ENCODE measurements at regions not wholly inside any gene's neighbourhood (a gene's known extent, or its start where the extent isn't known, plus 50 kb on each side); places are given as distances from the start of the nearest gene placed in this dataset.

DNA sequence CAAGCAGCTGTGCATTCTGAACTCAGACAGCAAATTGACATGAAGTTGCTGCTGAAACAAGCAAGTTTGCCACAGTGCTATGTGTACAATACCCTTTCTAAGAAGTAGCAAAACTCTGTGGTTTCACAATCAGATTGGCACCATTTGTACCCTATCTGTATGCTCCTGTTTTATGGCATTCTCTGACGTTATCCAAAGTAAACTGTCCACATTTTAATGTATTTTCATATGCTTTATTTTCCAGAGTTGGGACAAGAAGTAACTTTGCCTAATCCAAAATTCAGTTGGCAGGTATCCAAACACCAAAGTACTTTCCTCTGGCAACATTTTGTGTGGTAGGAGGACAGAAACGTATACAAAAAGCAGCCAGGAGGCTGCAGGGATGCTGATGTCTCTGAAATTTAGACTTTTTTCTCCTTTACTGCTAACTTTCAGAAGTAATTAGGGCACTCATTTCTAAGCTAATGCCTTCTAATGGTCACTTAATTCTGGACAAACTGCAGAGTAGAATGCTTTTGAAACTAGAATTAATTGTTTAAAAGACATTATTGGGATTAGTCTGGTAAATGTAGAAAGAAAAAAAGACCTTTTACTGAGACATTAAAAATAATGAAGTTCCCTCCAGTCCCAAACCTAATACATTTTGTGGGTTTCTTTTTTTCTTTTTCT lies 414.7 kb upstream of the NRP1 start:
- H3K36me3 ChIP-seq, result no peaks in the 10 kb centered on the region
- intact Hi-C loops (cut with DNase I; ENCODE audit: low total_unique reads), result no loop called here
- H3K27ac ChIP-seq, result no peak overlapping the region
- H3K4me3 ChIP-seq, result no peak overlapping the region
- no peaks in the 10 kb centered on the region for H3K9me3 ChIP-seq
- H3K27me3 ChIP-seq, result no peaks in the 10 kb centered on the region
- TF ChIP-seq, protein P1, sequence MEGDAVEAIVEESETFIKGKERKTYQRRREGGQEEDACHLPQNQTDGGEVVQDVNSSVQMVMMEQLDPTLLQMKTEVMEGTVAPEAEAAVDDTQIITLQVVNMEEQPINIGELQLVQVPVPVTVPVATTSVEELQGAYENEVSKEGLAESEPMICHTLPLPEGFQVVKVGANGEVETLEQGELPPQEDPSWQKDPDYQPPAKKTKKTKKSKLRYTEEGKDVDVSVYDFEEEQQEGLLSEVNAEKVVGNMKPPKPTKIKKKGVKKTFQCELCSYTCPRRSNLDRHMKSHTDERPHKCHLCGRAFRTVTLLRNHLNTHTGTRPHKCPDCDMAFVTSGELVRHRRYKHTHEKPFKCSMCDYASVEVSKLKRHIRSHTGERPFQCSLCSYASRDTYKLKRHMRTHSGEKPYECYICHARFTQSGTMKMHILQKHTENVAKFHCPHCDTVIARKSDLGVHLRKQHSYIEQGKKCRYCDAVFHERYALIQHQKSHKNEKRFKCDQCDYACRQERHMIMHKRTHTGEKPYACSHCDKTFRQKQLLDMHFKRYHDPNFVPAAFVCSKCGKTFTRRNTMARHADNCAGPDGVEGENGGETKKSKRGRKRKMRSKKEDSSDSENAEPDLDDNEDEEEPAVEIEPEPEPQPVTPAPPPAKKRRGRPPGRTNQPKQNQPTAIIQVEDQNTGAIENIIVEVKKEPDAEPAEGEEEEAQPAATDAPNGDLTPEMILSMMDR (IDR thresholded peaks at IDR 0.05), result no peak
- no peak for TF ChIP-seq POLR2A (IDR thresholded peaks at IDR 0.05)
- no peak for DNase-seq
- H3K4me1 ChIP-seq, result no peaks in the 10 kb centered on the region

DNA sequence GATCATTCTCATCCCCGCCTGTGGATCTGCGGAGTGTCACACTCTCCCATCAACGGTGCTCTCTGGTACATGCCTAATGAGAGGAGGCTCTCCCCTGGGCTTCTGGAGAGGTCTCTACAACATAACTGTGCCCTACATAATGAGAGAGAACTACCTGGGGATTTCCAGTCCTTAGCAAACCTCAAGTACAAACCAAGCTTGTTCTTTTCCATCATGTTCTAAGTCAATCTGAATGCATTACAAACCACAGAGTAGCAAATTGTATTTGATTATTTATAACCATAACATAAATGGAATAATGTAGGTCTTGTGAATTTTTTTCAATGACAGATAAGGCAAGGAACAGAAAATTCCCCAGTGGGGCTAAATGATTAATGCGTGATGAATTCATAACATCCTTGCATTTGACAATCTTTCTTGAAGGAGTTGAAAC lies 412.4 kb upstream of the NRP1 start:
- intact Hi-C loops (cut with DNase I; ENCODE audit: low total_unique reads), result no loop called here
- no peaks in the 10 kb centered on the region for H3K27me3 ChIP-seq
- H3K4me1 ChIP-seq, result no peaks in the 10 kb centered on the region
- TF ChIP-seq, protein P1 (IDR thresholded peaks at IDR 0.05), result no peak
- TF ChIP-seq POLR2A (IDR thresholded peaks at IDR 0.05), result no peak
- no peak overlapping the region for H3K27ac ChIP-seq
- H3K36me3 ChIP-seq, result no peaks in the 10 kb centered on the region
- no peak for DNase-seq
- no peak overlapping the region for H3K4me3 ChIP-seq
- H3K9me3 ChIP-seq, result no peaks in the 10 kb centered on the region

DNA sequence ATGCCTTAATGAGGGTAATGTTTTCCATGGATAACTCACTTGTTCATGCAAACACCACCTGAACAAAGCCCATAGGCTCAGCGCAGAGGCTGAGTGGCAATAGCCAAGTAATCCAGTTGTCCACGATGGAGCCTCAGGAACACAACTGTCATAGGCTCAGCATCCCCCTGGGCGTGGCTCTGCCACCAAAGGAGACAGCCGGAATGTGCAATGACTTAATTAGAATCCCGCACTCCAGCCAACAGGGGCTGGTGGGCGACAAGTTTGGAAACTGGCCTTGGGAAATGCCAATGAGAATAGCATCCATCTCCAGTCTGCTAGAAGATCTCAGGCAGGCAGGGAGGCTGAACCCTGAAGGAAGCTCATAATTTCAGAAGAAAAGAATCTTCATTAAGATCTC lies 411.7 kb upstream of the NRP1 start:
- intact Hi-C loops (cut with DNase I; ENCODE audit: low total_unique reads), result no loop called here

DNA sequence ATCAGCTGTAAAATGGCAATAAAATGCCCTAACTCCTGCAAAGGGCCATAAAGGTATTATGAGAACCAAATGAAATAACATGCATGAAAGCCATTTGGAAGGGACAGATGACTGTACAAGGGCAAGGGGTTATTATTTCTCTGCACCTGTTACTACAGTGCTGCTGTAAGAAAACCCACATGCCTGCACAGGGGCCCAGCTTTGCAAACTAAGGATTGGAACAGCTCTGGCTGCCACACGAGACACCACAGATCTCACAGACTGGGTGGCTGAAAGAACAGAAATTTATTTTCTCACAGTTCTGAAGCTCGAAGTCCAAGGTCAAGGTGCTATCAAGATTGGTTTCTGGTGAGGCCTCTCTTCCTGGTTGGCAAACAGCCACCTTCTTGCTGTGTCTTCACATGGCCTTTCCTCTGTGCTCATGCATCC lies 409.0 kb upstream of the NRP1 start:
- intact Hi-C loops (cut with DNase I; ENCODE audit: low total_unique reads), result no loop called here
- no peak overlapping the region for H3K27ac ChIP-seq
- no peaks in the 10 kb centered on the region for H3K36me3 ChIP-seq
- no peak for TF ChIP-seq POLR2A (IDR thresholded peaks at IDR 0.05)
- TF ChIP-seq, protein P1 (IDR thresholded peaks at IDR 0.05), result no peak
- H3K9me3 ChIP-seq, result no peaks in the 10 kb centered on the region
- no peak overlapping the region for H3K4me3 ChIP-seq
- H3K27me3 ChIP-seq, result no peaks in the 10 kb centered on the region
- no peak for DNase-seq
- H3K4me1 ChIP-seq, result no peaks in the 10 kb centered on the region

More for the DNA sequence above, 411.7 kb upstream of the NRP1 start:
- H3K36me3 ChIP-seq, result no peaks in the 10 kb centered on the region
- TF ChIP-seq, protein P1 (IDR thresholded peaks at IDR 0.05), result no peak
- no peak for TF ChIP-seq POLR2A (IDR thresholded peaks at IDR 0.05)
- H3K9me3 ChIP-seq, result no peaks in the 10 kb centered on the region
- no peak overlapping the region for H3K27ac ChIP-seq
- DNase-seq, result no peak
- H3K4me1 ChIP-seq, result no peaks in the 10 kb centered on the region
- no peak overlapping the region for H3K4me3 ChIP-seq
- H3K27me3 ChIP-seq, result no peaks in the 10 kb centered on the region

DNA sequence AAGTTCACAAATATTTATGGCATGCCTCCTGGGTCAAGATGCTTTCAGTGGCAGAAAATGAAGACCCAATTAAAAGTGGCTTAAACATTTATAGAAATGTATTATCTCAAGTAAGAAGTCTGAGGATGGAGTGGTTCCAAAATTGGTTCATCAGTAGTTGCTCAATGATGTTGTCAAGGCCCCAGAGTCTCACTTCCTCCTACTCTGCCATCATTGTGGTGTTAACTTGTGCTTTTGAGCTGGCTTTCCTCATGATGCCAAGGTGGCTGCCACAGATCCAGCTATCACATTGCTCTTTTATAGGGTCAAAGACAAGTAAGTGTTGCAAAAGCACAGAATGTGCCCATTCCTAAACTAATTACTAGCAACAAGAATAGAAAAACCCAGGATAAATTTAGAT lies 404.6 kb upstream of the NRP1 start:
- no peak for DNase-seq
- H3K27ac ChIP-seq, result no peak overlapping the region
- no peaks in the 10 kb centered on the region for H3K27me3 ChIP-seq
- intact Hi-C loops (cut with DNase I; ENCODE audit: low total_unique reads), result no loop called here
- H3K36me3 ChIP-seq, result no peaks in the 10 kb centered on the region
- no peaks in the 10 kb centered on the region for H3K9me3 ChIP-seq
- H3K4me3 ChIP-seq, result no peak overlapping the region
- no peaks in the 10 kb centered on the region for H3K4me1 ChIP-seq
- TF ChIP-seq, protein P1 (IDR thresholded peaks at IDR 0.05), result no peak
- TF ChIP-seq POLR2A (IDR thresholded peaks at IDR 0.05), result no peak

Measured in uterus (tissue), 3 donors.